Ectodermal cell (in vitro differentiated cells): ENCODE measurements at regions not wholly inside any gene's neighbourhood (a gene's known extent, or its start where the extent isn't known, plus 50 kb on each side); places are given as distances from the start of the nearest gene placed in this dataset.
"Not testable (repeated sequence)": the region's sequence is repeated elsewhere in the genome, so short reads cannot be mapped to it uniquely, and the experiment has no call there.

ENCODE experiments used
- H3K27ac ChIP-seq: 2 replicates; pipeline ENCODE4 v1.7.0; 2013; ENCODE audit warnings: mild to moderate bottlenecking, low read depth, low read length; ENCODE audit not compliant: insufficient read depth, poor library complexity, severe bottlenecking
- H3K27me3 ChIP-seq: 2 replicates; pipeline ENCODE4 v1.7.0; 2013; ENCODE audit warnings: mild to moderate bottlenecking, low read length; ENCODE audit not compliant: insufficient read depth, control insufficient read depth, poor library complexity, severe bottlenecking
- H3K36me3 ChIP-seq: one replicate; pipeline ENCODE4 v1.7.0; 2013; ENCODE audit warnings: low read length; ENCODE audit not compliant: control insufficient read depth, insufficient read depth
- H3K4me1 ChIP-seq: one replicate; pipeline ENCODE4 v1.7.0; 2013; ENCODE audit warnings: low read length; ENCODE audit not compliant: control insufficient read depth, insufficient read depth
- H3K4me3 ChIP-seq: 2 replicates; pipeline ENCODE4 v1.7.0; 2013; ENCODE audit warnings: low read depth, low read length, control low read depth; ENCODE audit not compliant: insufficient read depth
- H3K9me3 ChIP-seq: 2 replicates; pipeline ENCODE4 v1.7.0; 2013; ENCODE audit warnings: mild to moderate bottlenecking, low read length, moderate library complexity; ENCODE audit not compliant: control insufficient read depth
- WGBS, 2 experiments: methylation state at CpG; one replicate each; pipeline ENCODE4 v1.1.7; 2013; ENCODE audit warnings: missing lambda C conversion rate in 2 of 2; 5-methylcytosine and 5-hydroxymethylcytosine counted together

DNA sequence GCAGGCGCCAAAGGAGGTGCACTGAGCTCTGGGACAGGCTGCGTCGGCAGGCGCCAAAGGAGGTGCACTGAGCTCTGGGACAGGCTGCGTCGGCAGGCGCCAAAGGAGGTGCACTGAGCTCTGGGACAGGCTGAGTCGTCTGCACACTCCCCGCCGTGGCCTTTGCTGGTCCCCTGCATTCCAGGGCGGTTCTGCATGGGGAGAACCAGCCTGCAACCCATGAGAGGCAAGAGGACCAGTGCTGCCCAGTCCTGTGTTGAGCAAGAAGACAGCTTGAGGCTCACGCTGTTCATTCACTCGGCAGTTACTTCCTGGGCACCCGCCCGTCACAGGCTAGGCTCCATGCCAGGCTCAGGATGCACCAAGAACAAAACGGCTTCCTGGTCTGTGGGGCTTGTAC, 150.6 kb upstream of the SALL3 start:
- not testable (repeated sequence) for H3K9me3 ChIP-seq, H3K4me3 ChIP-seq
- 84 to 86% methylated on average over 16 of the region's 16 CpGs for WGBS, 2 experiments

GRCh38 chr18:78830161-78830560, 149.5 kb upstream of the SALL3 start:
- Histone ChIP-seq H3K36me3 (no peaks in the 10 kb centered on the region), H3K4me1 (peaks cover 10% of the 10 kb centered on the region), H3K4me3 (no peak overlapping the region), H3K27ac (no peak overlapping the region), H3K9me3 (no peaks in the 10 kb centered on the region), H3K27me3 (no peaks in the 10 kb centered on the region)
- 95 to 96% methylated on average over 10 of the region's 10 CpGs for WGBS, 2 experiments

More for the DNA sequence above, 150.6 kb upstream of the SALL3 start:
- H3K36me3 ChIP-seq, H3K27me3 ChIP-seq, H3K27ac ChIP-seq: not testable (repeated sequence)
- peaks cover 10% of the 10 kb centered on the region for H3K4me1 ChIP-seq

DNA sequence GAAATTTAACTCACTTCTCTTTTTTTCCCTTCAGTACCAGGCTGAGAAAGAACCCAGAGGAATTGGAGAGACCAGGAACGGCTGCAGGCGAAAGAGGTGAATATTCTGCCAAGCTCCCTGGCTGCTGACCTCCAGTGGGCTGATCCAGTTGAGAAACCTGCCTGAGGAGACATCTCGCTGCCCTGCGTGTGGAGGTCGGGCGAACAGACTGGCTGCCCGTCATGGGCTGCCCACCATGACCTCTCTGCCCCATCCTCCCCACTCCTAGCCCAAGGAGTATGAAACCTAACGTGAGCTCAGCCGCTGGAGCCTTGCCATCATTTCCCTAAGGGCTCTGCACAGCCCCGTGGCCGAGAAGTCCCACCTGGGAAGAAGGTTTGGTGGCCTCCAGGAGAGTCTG, 148.8 kb upstream of the SALL3 start:
- Histone ChIP-seq H3K27ac (no peak overlapping the region), H3K4me3 (no peak overlapping the region), H3K4me1 (peaks cover 10% of the 10 kb centered on the region), H3K9me3 (no peaks in the 10 kb centered on the region), H3K36me3 (no peaks in the 10 kb centered on the region), H3K27me3 (no peaks in the 10 kb centered on the region)
- WGBS, 2 experiments = 93 to 94% methylated on average over 11 of the region's 11 CpGs

GRCh38 chr18:78831603-78832002, 148.0 kb upstream of the SALL3 start:
- no peaks in the 10 kb centered on the region for H3K27me3 ChIP-seq
- 72 to 73% methylated on average over 3 of the region's 3 CpGs for WGBS, 2 experiments

DNA sequence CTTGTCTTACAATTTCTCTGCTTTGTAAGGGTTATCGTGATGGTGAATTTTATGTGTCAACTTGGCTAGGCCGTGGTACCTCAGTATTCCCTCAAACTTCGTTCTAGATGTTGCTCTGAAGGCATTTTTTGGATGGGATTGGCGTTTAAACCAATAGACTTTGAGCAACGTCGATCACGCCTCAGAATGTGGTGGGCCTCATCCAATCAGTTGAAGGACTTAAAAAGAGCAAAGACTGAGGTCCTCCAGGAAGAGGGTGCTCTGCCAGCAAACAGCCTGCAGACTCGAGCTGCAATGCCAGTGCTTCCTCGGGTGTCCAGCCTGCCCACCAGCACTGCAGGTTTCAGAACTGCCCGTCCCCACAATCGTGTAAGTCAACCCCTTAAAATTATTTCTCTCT, 145.8 kb upstream of the SALL3 start:
- Histone ChIP-seq H3K36me3 (no peaks in the 10 kb centered on the region), H3K9me3 (no peaks in the 10 kb centered on the region), H3K4me1 (no peaks in the 10 kb centered on the region), H3K27ac (no peak overlapping the region), H3K4me3 (no peak overlapping the region), H3K27me3 (no peaks in the 10 kb centered on the region)
- WGBS, 2 experiments = 90 to 92% methylated on average over 11 of the region's 11 CpGs

More at GRCh38 chr18:78831603-78832002, 148.0 kb upstream of the SALL3 start:
- Histone ChIP-seq H3K9me3 (no peaks in the 10 kb centered on the region), H3K36me3 (no peaks in the 10 kb centered on the region), H3K4me1 (peaks cover 10% of the 10 kb centered on the region), H3K4me3 (no peak overlapping the region), H3K27ac (no peak overlapping the region)

DNA sequence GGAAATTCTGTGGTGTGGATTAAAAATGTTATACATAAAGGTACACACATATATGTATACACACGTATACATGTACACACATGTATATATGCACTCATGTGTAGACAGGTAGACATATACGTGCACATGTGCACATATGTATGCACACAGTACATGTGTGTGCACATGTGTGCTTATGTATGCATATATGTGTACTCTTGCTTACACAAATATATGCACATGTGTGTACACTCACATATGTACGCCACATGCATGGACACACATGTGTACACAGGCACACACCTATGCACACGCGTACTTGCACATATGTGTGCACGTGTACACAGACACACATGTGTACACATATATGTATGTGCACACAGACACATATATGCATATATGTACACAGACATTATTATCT, 142.8 kb upstream of the SALL3 start:
- Histone ChIP-seq H3K4me1 (no peaks in the 10 kb centered on the region), H3K36me3 (no peaks in the 10 kb centered on the region), H3K4me3 (no peak overlapping the region), H3K27ac (no peak overlapping the region), H3K27me3 (no peaks in the 10 kb centered on the region), H3K9me3 (no peaks in the 10 kb centered on the region)
- WGBS, 2 experiments = 79 to 80% methylated on average over 6 of the region's 6 CpGs

- no peaks in the 10 kb centered on the region for H3K27me3 ChIP-seq
- no peaks in the 10 kb centered on the region for H3K9me3 ChIP-seq
- H3K4me1 ChIP-seq = no peaks in the 10 kb centered on the region
- no peak overlapping the region for H3K27ac ChIP-seq
- no peaks in the 10 kb centered on the region for H3K36me3 ChIP-seq
- no peak overlapping the region for H3K4me3 ChIP-seq
- WGBS, 2 experiments = 94% methylated on average over 12 to 13 of the region's 14 CpGs
Observed at GRCh38 chr18:78837754-78838153, 141.9 kb upstream of the SALL3 start.

DNA sequence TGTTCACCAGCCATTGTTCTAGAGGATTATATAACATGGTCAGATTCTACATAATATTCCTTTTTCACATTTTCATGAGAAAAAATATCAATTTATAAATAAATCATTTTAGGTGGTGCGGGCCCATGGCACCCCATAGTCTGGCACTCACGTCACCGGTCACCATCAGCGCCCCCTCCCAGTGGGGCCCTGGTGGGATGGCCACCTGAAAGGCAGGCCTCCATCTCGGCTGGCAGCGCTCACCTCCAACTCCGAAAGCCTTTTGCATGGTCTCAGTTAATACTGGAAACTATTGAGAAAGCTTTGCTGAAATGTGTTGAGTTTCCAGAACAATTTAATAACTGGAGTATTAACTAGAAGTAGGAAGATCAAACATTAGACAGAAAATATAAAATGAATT, 141.4 kb upstream of the SALL3 start:
- 80 to 83% methylated on average over 7 of the region's 7 CpGs for WGBS, 2 experiments

DNA sequence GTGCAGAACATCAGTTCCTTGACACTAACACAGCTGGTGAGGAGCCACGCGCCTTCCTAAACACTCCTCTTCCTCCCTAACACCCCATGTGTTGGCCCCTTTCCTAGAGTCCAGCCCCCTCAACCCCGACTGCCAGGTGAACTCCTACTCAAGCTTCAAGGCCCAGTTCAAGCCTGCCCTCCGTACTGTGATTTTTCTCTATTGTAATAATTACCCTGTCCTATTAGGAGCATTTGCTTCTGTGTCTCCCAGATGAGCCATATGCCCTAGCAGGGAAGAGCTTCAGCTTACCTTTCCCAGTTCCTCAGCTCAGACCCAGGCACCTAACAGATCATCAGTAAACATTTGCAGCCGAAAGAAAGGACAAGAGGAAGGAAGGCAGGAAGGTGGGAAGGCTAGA, 130.6 kb upstream of the SALL3 start:
- Histone ChIP-seq H3K9me3 (no peaks in the 10 kb centered on the region), H3K27ac (no peak overlapping the region), H3K4me1 (no peaks in the 10 kb centered on the region), H3K36me3 (no peaks in the 10 kb centered on the region), H3K4me3 (no peak overlapping the region), H3K27me3 (no peaks in the 10 kb centered on the region)
- 92 to 96% methylated on average over 5 of the region's 5 CpGs for whole genome bisulfite sequencing, 2 experiments

More for the DNA sequence above, 141.4 kb upstream of the SALL3 start:
- no peak overlapping the region for H3K4me3 ChIP-seq
- no peaks in the 10 kb centered on the region for H3K9me3 ChIP-seq
- H3K4me1 ChIP-seq = no peaks in the 10 kb centered on the region
- H3K27me3 ChIP-seq = no peaks in the 10 kb centered on the region
- H3K27ac ChIP-seq = no peak overlapping the region
- no peaks in the 10 kb centered on the region for H3K36me3 ChIP-seq

- H3K9me3 ChIP-seq = no peaks in the 10 kb centered on the region
- H3K27ac ChIP-seq = no peak overlapping the region
- H3K36me3 ChIP-seq = no peaks in the 10 kb centered on the region
- H3K4me3 ChIP-seq = no peak overlapping the region
- no peaks in the 10 kb centered on the region for H3K27me3 ChIP-seq
- WGBS, 2 experiments = 92% methylated on average over 2 of the region's 2 CpGs
- no peaks in the 10 kb centered on the region for H3K4me1 ChIP-seq
Observed at GRCh38 chr18:78849458-78849857, 130.2 kb upstream of the SALL3 start.

- WGBS, 2 experiments = 85 to 88% methylated on average over 3 of the region's 3 CpGs
Observed at GRCh38 chr18:78853341-78853740, 126.3 kb upstream of the SALL3 start.

More at GRCh38 chr18:78853341-78853740, 126.3 kb upstream of the SALL3 start:
- Histone ChIP-seq H3K4me3 (no peak overlapping the region), H3K36me3 (no peaks in the 10 kb centered on the region), H3K9me3 (no peaks in the 10 kb centered on the region), H3K27me3 (no peaks in the 10 kb centered on the region), H3K27ac (no peak overlapping the region), H3K4me1 (no peaks in the 10 kb centered on the region)
